Ovary (tissue), 3 donors: ENCODE measurements at regions not wholly inside any gene's neighbourhood (a gene's known extent, or its start where the extent isn't known, plus 50 kb on each side); places are given as distances from the start of the nearest gene placed in this dataset.

Source experiments
- CTCF ChIP-seq, 3 donors: fragments of 450-650 bp in 2 of 3; fragments of 200-600 bp in 1 of 3; IDR thresholded peaks; one replicate each; pipeline versions ENCODE4 v1.5.1 to v1.8.0; 2016 to 2022; ENCODE audit warnings: antibody characterized with exemption in 3 of 3, mild to moderate bottlenecking in 1 of 3
- POLR2A ChIP-seq: fragments of 450-650 bp; IDR thresholded peaks from one replicate; pipeline ENCODE4 v1.6.1; 2017; ENCODE audit warnings: antibody characterized with exemption, mild to moderate bottlenecking, moderate library complexity
- donor health status: DM: no; HTN: no; CAD: no.

GRCh38 chr7:47197486-47197885 is 384.4 kb downstream of the TNS3 start:
- TF ChIP-seq CTCF (IDR thresholded peaks at IDR 0.05) = no peak
- no peak for TF ChIP-seq POLR2A
